ENCODE measurements at regions not wholly inside any gene's neighbourhood (a gene's known extent, or its start where the extent isn't known, plus 50 kb on each side); places are given as distances from the start of the nearest gene placed in this dataset.

DNA sequence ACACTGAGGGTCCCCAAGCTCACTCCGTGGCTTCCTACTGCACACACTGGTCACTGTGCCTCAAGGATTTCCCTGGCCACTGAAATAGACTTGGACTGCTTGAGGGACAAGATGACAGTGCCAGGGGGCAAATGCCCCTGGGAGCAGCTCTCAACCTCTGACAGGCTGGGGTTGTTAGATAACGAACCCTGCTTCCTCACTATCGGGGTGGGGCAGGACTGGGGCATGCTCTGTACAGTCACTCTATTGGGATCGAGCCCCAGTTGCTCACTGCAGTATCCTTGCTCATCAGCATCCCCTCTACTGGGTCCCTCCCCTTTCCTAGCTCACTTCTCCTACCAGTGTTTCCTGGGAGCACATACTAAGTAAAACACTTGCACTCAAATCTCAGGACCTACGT lies 610.8 kb downstream of the NTRK3 start:
- TF ChIP-seq, protein P1, sequence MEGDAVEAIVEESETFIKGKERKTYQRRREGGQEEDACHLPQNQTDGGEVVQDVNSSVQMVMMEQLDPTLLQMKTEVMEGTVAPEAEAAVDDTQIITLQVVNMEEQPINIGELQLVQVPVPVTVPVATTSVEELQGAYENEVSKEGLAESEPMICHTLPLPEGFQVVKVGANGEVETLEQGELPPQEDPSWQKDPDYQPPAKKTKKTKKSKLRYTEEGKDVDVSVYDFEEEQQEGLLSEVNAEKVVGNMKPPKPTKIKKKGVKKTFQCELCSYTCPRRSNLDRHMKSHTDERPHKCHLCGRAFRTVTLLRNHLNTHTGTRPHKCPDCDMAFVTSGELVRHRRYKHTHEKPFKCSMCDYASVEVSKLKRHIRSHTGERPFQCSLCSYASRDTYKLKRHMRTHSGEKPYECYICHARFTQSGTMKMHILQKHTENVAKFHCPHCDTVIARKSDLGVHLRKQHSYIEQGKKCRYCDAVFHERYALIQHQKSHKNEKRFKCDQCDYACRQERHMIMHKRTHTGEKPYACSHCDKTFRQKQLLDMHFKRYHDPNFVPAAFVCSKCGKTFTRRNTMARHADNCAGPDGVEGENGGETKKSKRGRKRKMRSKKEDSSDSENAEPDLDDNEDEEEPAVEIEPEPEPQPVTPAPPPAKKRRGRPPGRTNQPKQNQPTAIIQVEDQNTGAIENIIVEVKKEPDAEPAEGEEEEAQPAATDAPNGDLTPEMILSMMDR (IDR thresholded peaks at IDR 0.05; ENCODE audit: low read depth, low read length), result no peak
- no peak for TF ChIP-seq EZH2phosphoT487 (IDR thresholded peaks at IDR 0.05; ENCODE audit: low read depth)
